ENCODE measurements at regions not wholly inside any gene's neighbourhood (a gene's known extent, or its start where the extent isn't known, plus 50 kb on each side); places are given as distances from the start of the nearest gene placed in this dataset.
"Not testable (repeated sequence)": the region's sequence is repeated elsewhere in the genome, so short reads cannot be mapped to it uniquely, and the experiment has no call there.

DNA sequence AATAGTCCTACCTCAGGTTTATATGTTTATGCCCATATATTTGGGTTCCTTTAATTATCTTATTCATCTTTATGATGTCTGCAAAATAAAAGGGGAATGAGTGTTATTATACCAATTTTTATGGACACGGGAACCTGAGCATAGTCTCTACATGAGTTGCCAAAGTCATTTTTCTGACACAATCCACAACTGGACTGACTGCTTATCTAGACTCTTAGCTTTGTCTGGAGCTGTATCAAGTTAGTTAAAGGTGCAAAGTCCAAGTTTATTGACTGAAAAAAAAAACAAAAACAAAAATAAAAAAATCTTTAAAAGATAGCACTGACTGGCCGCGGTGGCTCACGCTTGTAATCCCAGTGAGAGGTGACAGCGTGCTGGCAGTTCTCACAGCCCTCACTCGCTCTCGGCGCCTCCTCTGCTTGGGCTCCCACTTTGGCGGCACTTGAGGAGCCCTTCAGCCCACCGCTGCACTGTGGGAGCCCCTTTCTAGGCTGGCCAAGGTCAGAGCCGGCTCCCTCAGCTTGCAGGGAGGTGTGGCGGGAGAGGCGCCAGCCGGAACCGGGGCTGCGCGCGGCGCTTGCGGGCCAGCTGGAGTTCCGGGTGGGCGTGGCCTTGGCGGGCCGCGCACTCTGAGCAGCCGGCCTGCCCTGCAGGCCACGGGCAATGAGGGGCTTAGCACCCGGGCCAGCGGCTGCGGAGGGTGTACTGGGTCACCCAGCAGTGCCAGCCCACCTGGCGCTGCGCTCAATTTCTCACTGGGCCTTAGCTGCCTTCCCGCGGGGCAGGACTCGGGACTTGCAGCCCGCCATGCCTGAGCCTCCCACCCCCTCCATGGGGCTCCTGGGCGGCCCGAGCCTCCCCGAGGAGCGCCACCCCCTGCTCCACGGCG is 116.6 kb upstream of the MBNL1 start:
- not testable (repeated sequence) for DNase-seq (ENCODE audit: low spot score)

DNA sequence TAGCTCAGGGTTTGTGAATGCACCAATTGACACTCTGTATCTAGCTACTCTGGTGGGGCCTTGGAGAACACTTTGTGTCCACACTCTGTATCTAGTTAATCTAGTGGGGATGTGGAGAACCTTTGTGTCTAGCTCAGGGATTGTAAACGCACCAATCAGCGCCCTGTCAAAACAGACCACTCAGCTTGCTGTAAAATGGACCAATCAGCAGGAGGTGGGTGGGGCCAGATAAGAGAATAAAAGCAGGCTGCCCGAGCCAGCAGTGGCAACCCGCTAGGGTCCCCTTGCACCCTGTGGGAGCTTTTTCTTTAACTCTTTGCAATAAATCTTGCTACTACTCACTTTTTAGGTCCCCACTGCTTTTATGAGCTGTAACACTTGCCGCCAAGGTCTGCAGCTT is 115.6 kb upstream of the MBNL1 start:
- DNase-seq (ENCODE audit: low spot score) = not testable (repeated sequence)

DNA sequence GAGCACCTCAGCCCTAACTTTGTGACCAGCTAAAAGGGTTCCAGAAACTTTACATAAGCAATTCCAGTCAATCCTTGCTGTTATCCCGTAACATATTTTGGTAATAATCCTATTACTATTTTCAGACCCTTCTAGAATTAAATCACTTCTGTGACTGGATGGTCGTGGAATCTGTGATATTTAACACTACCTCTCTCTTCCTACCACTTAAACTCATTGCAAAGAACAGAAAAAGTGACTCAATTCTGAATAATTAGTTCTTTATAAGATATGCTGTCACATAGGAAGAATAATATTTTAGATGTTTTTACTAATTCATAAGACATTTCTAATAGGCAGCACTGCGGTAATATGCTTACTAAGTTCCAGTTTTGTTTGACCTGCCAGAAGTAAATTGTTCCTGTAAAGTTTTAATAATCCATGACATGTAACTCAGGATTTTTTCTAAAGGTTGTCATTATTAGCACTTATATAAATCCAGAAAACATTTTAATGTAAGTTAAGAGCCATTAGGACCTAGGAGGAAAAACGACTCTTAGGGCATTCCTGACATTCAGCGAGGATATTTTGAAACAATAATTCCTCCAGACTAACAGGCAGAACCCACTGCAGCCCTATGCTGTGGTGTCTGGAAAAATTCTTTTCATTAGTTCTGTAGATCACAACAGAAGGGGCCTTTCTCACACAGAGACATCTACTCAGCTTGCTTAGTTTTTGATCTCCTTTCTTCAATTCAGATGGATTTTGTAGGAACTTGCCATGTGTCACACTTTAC is 113.3 kb upstream of the MBNL1 start:
- DNase-seq (ENCODE audit: low spot score) = no peak

DNA sequence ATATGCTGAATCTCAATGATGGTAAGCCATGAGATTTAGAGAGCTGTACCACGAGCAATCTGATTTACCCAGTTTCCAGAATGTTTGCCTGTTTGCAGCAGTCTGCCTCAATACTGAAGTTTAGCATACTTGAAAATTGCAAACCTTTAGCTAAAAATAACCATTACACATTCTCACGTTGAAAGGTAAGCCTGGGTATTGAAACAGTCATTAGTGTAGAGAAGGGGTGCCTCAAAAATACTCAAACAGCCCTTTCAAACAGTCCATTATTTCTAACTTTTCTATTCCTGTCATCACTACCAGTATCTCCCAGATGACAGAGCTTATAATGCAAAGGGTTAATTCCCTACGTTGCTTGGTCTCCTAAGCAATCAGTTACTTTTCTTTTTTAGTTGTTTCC is 111.8 kb upstream of the MBNL1 start:
- no peak for DNase-seq (ENCODE audit: low spot score)

DNA sequence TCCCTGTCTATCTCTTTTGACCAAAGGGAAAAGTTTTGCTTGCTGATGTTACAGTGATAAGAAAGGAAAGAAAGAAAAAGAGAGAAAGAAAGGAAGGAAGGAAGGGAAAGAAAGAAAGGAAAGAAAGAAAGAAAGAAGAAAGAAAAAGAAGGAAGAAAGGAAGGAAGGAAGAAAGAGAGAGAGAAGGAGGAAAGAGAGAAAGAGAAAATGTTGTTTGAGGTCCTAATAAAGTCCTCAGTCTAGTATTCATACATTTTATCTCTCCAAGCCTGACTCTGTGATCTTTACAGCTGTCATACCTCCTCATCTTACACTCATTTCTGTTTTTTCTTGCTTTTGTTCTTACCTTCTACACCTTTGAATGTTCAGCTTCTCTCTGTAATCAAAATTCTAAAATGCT is 111.4 kb upstream of the MBNL1 start:
- no peak for DNase-seq (ENCODE audit: low spot score)

DNA sequence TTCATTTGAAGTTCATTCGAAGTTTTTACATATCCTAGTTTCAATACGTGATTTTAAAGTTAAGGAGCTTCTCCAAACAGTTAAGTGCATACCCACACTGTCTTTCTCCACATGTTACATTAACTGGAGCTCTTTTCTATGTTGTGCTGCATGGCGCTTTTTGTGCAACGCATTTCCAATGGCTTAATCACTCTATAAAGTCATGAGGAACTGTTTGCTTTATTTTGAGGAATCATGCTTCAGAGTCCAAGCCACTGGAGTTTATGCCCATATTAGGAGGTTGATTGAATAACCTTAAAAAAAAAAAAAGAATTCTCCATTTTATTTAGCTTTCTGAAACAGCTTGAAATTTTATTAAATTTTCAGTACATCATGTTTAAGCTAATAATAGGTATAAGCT is 109.4 kb upstream of the MBNL1 start:
- no peak for DNase-seq (ENCODE audit: low spot score)

GRCh38 chr3:152160350-152161011 is 108.2 kb upstream of the MBNL1 start:
- no peak for DNase-seq (ENCODE audit: low spot score)

- no peak for DNase-seq (ENCODE audit: low spot score)
Measured at GRCh38 chr3:152172460-152172859, 96.3 kb upstream of the MBNL1 start.

GRCh38 chr3:152173627-152174026 is 95.1 kb upstream of the MBNL1 start:
- DNase-seq (ENCODE audit: low spot score) = no peak

DNA sequence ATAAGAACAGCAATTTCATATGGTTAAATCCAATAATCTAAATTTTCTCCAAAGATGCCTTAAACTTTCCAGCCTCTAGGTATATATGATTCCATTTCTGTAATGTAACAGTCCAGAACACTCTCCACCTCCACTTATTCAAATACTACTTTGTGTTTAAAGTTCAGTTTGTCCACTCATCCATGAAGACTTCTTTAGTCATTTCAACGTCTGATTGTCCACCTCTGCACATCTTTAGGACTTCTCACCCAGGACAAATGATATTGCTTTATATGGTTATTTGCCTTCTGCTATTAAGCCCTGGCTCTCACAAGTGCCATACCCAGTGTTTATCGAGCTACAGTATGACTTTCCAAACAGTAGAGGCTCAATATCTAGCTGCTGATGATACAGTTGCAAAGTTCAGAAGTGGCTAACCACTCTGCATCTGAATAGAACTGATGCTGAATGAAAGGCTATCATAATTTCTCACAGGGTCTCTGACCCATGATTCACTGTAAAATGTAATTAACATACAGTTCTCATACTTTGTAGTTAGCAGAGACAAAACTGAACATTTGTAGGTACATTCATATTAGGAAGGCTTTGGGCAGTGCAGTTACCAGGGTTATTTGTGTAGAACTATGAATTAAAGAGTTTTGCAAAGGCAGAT is 93.7 kb upstream of the MBNL1 start:
- DNase-seq (ENCODE audit: low spot score) = no peak

GRCh38 chr3:152175528-152175889 is 93.2 kb upstream of the MBNL1 start:
- no peak for DNase-seq (ENCODE audit: low spot score)

GRCh38 chr3:152176241-152176640 is 92.5 kb upstream of the MBNL1 start:
- DNase-seq (ENCODE audit: low spot score) = no peak

DNA sequence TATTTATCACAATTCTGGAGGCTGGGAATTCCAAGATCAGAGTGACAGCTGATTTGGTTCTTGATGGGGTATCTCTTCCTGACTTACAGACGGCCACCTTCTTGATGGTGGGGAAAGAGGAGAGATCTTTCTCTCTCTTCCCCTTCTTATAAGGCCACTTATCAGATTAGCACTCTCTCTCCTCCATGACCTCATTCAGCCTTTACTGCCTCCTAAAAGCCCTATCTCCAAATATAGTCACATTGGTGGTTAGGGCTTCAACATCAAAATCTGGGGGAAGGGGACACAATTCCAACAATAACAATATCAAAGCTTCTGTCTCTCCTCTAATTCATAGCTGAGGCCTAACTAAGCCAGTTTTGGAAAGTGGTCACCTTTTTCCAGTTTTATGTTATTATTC is 91.7 kb upstream of the MBNL1 start:
- DNase-seq (ENCODE audit: low spot score) = no peak

DNA sequence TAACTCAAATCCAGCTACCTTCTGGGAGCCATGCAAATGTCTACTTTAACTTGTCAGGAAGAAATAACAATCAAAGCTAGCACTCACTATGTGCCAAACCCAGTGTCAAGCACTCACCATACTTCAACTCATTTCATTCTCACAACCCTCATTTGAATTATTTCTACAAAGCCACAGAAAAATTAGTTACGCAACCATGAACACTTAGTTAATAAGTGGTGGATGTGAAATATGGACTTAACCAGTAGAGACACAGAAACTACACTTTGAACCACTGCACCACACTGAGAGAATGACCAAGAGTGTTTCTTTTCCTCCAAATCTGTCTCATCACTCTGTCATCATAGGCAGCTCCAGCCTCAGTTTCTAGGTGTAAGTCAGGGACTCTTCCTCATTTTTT is 91.0 kb upstream of the MBNL1 start:
- DNase-seq (ENCODE audit: low spot score) = no peak

- peak; percentile 75 for DNase-seq (ENCODE audit: low spot score)
Measured at GRCh38 chr3:152183473-152183872, 85.3 kb upstream of the MBNL1 start.

DNA sequence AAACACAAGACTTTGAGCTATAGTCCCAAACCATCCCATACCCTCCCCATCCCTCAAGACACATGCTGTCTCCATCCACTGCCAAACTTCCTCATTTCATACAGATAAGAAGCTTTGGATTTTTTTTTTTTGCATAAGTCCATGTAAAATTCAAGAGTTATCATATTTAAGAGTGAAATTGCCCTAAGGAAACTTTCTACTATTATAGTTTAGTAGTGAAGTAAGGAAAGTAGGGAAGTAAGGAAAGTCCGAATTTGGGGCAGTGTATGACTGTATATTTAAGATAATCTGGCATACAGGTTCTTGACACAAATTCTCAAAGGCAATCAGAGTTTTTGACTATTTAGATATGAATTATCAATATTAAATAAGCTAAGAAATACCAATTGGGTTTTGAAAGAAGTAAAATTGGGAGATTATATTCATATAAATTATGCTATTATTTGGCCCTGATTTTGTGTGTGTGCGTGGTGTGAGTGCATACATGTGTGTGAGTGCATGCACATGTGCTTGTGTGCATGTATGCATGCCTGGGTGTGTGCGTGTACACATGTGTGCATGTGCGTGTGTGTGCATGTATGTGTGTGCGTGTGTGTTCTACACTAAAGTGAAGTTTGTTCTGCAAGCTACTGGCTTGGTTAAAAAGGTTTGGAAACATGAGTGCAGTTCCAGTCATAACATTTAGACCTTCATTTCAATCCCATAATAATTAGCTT is 83.6 kb upstream of the MBNL1 start:
- DNase-seq (ENCODE audit: low spot score) = no peak

GRCh38 chr3:152185891-152186630 is 82.7 kb upstream of the MBNL1 start:
- no peak for DNase-seq (ENCODE audit: low spot score)

- DNase-seq (ENCODE audit: low spot score) = no peak
Measured at GRCh38 chr3:152190636-152191183, 78.0 kb upstream of the MBNL1 start.

DNA sequence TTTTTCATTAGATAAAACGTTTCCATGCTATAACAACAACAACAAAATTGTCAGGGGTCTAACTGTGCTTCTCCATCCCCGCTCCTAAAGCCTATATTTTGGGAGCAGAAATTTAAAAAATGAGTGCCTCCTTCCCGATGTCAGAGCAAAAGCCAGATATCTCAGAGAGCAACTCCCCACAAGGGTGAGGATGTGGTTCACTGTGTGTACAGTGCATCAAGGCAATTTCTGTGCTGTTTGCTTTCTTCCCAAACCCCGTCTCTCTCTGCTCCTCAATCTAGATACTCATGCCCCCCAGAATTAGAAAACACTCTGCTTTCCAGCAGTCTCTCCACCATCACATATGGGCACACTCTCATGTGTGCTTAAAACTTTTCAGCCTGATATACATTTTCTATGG is 76.7 kb upstream of the MBNL1 start:
- DNase-seq (ENCODE audit: low spot score) = peak; percentile 12

GRCh38 chr3:152192936-152193672 is 75.6 kb upstream of the MBNL1 start:
- DNase-seq (ENCODE audit: low spot score) = no peak

All from hematopoietic multipotent progenitor cell treated with erythropoietin and hydrocortisone succinate and interleukin-3 and kit ligand, for 15 days (in vitro differentiated cells).